ENCODE measurements at regions not wholly inside any gene's neighbourhood (a gene's known extent, or its start where the extent isn't known, plus 50 kb on each side); places are given as distances from the start of the nearest gene placed in this dataset.

- TF ChIP-seq, protein P1, sequence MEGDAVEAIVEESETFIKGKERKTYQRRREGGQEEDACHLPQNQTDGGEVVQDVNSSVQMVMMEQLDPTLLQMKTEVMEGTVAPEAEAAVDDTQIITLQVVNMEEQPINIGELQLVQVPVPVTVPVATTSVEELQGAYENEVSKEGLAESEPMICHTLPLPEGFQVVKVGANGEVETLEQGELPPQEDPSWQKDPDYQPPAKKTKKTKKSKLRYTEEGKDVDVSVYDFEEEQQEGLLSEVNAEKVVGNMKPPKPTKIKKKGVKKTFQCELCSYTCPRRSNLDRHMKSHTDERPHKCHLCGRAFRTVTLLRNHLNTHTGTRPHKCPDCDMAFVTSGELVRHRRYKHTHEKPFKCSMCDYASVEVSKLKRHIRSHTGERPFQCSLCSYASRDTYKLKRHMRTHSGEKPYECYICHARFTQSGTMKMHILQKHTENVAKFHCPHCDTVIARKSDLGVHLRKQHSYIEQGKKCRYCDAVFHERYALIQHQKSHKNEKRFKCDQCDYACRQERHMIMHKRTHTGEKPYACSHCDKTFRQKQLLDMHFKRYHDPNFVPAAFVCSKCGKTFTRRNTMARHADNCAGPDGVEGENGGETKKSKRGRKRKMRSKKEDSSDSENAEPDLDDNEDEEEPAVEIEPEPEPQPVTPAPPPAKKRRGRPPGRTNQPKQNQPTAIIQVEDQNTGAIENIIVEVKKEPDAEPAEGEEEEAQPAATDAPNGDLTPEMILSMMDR (IDR thresholded peaks at IDR 0.05): no peak
- no peak for TF ChIP-seq POLR2A (IDR thresholded peaks at IDR 0.05)
These were observed 1599.1 kb downstream of the PCDH9 start for GRCh38 chr13:65631078-65631477.
